HFF-Myc (cell line): ENCODE measurements at regions not wholly inside any gene's neighbourhood (a gene's known extent, or its start where the extent isn't known, plus 50 kb on each side); places are given as distances from the start of the nearest gene placed in this dataset.

ENCODE experiments used
- DNase-seq: peaks from one replicate; pipeline ENCODE4 v3.0.0-alpha.2; 2011; ENCODE audit warnings: low read depth; ENCODE audit errors: extremely low read depth
- H3K4me3 ChIP-seq: replicated peaks from 2 replicates; pipeline ENCODE4 v1.5.1; 2011; ENCODE audit warnings: low read depth, mild to moderate bottlenecking, control low read depth, low read length
- TF ChIP-seq, protein P1 (sequence below): IDR thresholded peaks from 2 replicates; pipeline ENCODE4 v1.5.1; 2012; ENCODE audit warnings: mild to moderate bottlenecking, low read depth, low read length, control low read depth; ENCODE audit errors: missing control alignments

DNA sequence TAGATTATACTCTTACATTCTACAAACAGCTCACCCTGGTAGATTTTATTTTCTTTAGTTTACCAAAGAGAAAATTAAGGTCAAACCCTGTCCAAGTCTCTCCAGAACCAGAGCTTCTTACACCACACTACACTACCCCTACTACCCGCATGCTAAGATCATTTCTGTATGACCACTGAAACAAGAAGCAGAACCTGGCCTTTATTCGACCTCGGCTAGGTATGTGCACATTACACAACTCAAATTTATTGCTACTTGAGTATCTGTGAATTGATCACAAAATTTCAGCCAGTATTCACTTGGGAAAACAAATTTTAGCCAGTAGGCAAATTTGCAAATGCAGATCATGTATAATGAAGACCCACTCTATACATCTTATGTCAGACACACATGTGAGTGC lies 2437.0 kb downstream of the PCDH9 start:
- TF ChIP-seq, protein P1, sequence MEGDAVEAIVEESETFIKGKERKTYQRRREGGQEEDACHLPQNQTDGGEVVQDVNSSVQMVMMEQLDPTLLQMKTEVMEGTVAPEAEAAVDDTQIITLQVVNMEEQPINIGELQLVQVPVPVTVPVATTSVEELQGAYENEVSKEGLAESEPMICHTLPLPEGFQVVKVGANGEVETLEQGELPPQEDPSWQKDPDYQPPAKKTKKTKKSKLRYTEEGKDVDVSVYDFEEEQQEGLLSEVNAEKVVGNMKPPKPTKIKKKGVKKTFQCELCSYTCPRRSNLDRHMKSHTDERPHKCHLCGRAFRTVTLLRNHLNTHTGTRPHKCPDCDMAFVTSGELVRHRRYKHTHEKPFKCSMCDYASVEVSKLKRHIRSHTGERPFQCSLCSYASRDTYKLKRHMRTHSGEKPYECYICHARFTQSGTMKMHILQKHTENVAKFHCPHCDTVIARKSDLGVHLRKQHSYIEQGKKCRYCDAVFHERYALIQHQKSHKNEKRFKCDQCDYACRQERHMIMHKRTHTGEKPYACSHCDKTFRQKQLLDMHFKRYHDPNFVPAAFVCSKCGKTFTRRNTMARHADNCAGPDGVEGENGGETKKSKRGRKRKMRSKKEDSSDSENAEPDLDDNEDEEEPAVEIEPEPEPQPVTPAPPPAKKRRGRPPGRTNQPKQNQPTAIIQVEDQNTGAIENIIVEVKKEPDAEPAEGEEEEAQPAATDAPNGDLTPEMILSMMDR: no peak
- H3K4me3 ChIP-seq: no peak overlapping the region

DNA sequence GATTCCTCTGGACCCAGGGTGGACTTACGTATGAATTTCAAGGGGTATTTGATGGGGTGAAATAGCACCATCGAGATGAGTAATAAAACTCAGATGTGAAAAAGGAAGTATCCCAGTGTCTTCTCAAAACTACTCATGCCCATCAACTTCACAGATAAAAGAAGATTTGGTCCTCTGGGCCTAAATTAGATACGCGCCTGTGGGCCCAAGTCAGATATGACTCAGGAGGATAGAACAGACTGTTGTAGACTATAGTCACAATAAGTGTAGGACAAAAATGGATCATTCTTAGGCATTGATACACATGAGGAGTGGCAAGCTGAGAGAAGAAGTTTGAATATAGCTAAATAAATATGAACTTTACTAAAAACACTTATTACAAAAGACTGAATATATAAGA lies 2438.8 kb downstream of the PCDH9 start:
- DNase-seq: no peak
- no peak overlapping the region for H3K4me3 ChIP-seq
- TF ChIP-seq, protein P1: no peak

More for the DNA sequence above, 2437.0 kb downstream of the PCDH9 start:
- no peak for DNase-seq

DNA sequence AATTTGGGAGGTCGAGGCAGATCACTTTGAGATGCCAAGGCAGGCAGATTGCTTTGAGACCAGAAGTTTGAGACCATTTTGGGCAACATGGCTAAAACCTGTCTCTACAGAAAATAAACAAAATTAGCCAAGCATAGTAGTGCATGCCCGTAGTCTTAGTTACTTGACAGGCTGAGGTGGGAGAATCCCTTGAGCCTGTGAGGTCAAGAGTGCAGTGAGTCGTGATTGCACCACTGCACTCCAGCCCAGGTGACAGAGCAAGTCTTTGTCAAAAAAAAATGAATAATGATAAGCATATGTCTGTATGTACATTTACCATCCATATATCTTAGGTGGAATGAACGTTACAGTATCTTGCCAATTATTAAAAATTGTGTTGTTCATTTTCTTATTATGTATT lies 2447.7 kb downstream of the PCDH9 start:
- DNase-seq: no peak
- TF ChIP-seq, protein P1: no peak

DNA sequence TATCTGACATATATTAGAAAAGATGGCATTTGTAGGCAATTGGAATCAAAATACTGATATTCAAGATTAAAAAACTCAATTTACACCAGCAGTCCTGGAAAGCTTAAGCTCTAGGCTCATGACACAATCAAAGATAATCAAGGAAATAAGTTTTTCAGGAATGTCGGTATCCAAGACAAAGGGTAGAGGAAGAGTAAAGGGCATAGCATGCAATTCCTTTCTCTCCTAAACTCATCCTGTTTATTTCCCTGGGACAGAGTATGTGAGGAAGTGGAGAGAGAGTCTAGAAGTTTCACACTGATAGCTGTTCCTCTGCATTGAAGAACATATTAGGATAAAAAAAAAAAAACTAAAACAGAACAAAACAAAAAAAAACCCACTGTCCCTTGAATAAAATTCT lies 2452.1 kb downstream of the PCDH9 start:
- DNase-seq: no peak
- H3K4me3 ChIP-seq: no peak overlapping the region
- TF ChIP-seq, protein P1: no peak

More for the DNA sequence above, 2447.7 kb downstream of the PCDH9 start:
- H3K4me3 ChIP-seq: no peak overlapping the region

DNA sequence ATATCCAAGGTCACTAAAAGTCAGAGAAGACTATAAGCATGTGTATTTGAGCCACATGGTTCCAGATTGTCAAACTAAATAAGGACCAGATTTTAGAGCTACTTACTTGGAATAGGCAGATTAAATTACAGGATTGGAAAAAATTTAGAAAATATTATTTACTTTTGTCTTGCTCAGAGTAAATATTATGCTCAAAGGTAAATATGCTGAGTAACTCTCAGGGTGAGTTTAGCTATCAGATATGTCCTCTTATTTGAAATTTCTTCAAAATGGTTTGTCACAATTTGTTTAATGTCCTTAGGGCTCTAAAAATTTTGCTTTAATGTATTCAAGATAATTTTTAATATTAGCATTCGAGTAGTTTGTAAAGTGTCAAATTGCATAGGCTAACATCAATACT lies 2455.2 kb downstream of the PCDH9 start:
- TF ChIP-seq, protein P1: no peak
- no peak overlapping the region for H3K4me3 ChIP-seq
- no peak for DNase-seq

DNA sequence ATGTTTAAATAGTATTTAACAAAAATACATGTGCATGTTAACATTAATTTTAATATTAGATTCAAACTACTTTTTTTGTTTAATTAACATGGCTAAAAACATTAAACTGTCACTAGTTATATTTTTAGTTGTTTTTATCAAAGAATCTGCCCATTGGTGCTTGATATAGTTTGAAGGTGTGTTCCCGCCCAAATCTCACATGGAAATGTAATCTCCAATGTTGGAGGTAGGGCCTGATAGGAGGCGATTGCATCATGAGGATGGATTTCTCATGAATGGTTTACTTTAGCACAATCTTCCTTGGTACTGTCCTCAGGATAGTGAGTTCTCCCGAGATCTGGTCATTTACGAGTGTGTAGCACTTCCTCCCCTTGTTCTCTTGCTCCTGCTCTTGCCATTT lies 2459.4 kb downstream of the PCDH9 start:
- TF ChIP-seq, protein P1: no peak
- H3K4me3 ChIP-seq: no peak overlapping the region
- no peak for DNase-seq

DNA sequence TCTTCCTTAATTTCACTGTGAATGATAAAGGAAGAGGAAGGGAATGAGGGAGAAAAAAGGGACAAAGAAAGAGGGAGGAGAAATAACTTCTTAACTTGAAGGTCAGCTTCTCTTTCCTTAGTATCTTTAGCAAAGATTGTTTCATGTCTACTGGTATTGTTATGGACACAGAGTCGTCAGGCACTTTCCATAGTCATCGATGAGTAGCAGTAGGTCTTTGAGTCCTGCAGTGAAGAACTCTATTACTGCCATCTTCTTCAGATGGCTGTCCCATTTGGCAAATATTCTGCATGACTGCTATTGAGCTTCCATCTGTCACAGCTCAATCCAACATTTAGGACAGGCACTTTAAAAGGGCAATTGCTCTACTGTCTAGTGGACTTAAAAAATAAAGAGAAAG lies 2463.1 kb downstream of the PCDH9 start:
- no peak overlapping the region for H3K4me3 ChIP-seq
- no peak for DNase-seq
- TF ChIP-seq, protein P1: no peak
